ENCODE measurements at regions not wholly inside any gene's neighbourhood (a gene's known extent, or its start where the extent isn't known, plus 50 kb on each side); places are given as distances from the start of the nearest gene placed in this dataset.

DNA sequence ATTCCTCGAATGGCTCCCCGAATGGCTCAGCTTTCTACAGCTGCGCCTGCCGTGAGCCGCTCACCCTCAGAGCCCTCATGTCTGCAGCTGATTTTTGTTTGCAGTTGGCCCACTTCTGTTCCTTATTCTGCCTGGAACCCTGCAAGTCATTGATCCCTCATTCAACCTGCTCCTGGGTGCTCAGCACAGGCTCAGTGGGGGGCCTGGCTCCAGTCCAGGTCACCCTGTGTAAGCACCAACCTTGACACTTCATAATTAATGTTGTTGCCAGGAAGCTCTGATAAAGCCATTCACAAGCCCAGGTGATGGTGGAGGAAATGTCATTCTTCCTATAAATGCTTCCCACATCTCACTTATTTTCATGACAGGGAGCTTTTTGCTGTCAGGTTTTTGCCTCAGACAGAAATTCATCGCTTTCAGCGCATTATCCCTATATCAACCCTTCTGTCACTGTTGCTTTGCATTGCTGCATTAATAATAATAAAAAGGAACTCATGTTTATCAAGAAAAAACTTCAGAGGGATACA is 85.7 kb downstream of the F11 start:
- Histone ChIP-seq H4K20me1 (ENCODE audit: control insufficient read depth, insufficient read depth, low read depth, low read length) (no peaks in the 10 kb centered on the region), H3K79me2 (ENCODE audit: control insufficient read depth, low read length) (no peaks in the 10 kb centered on the region), H3K9me2 (replicated peaks; ENCODE audit: control insufficient read depth, low read length) (no peaks in the 10 kb centered on the region), H3K4me2 (ENCODE audit: low read length) (no peak overlapping the region), H3K9me3 (ENCODE audit: control insufficient read depth, insufficient read depth, low read length) (no peaks in the 10 kb centered on the region), H3K4me1 (ENCODE audit: control insufficient read depth, low read length) (no peaks in the 10 kb centered on the region), H3K27ac (ENCODE audit: low read depth, low read length) (no peak overlapping the region), H3F3A (ENCODE audit: control insufficient read depth, insufficient read depth) (no peaks in the 10 kb centered on the region), H3K36me3 (ENCODE audit: control insufficient read depth, low read length) (no peaks in the 10 kb centered on the region), H3K4me3 (ENCODE audit: low read length) (no peak overlapping the region), H3K27me3 (ENCODE audit: control insufficient read depth, low read length) (no peaks in the 10 kb centered on the region)
- TF ChIP-seq EZH2phosphoT487 (IDR thresholded peaks at IDR 0.05; ENCODE audit: borderline replicate concordance, low read length), result no peak
- TF ChIP-seq, protein P1, sequence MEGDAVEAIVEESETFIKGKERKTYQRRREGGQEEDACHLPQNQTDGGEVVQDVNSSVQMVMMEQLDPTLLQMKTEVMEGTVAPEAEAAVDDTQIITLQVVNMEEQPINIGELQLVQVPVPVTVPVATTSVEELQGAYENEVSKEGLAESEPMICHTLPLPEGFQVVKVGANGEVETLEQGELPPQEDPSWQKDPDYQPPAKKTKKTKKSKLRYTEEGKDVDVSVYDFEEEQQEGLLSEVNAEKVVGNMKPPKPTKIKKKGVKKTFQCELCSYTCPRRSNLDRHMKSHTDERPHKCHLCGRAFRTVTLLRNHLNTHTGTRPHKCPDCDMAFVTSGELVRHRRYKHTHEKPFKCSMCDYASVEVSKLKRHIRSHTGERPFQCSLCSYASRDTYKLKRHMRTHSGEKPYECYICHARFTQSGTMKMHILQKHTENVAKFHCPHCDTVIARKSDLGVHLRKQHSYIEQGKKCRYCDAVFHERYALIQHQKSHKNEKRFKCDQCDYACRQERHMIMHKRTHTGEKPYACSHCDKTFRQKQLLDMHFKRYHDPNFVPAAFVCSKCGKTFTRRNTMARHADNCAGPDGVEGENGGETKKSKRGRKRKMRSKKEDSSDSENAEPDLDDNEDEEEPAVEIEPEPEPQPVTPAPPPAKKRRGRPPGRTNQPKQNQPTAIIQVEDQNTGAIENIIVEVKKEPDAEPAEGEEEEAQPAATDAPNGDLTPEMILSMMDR (IDR thresholded peaks at IDR 0.05; ENCODE audit: low read depth, low read length, poor library complexity, severe bottlenecking), result no peak

DNA sequence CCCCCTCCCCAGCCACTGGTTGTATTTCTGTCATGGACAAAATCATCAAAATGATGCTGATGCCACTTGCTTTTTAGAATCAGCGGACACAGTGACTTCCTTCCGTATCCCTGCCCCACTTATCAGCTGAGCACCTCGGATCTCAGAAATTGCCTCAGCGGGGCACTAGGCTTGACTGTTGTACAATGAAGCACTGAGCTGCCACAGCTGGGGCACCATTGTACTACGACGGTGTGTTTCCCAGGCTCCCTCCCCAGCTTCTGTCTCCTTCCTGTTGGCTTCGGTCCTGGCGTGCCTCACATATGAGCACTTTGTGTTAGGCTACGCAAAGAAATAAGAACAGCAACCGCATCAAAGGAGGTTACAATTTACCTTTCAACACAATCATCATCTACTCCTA is 82.4 kb downstream of the F11 start:
- H3F3A ChIP-seq (ENCODE audit: control insufficient read depth, insufficient read depth), result no peaks in the 10 kb centered on the region
- no peak overlapping the region for H3K4me3 ChIP-seq (ENCODE audit: low read length)
- no peaks in the 10 kb centered on the region for H3K79me2 ChIP-seq (ENCODE audit: control insufficient read depth, low read length)
- no peaks in the 10 kb centered on the region for H3K36me3 ChIP-seq (ENCODE audit: control insufficient read depth, low read length)
- H3K9me2 ChIP-seq (replicated peaks; ENCODE audit: control insufficient read depth, low read length), result no peaks in the 10 kb centered on the region
- H3K4me2 ChIP-seq (ENCODE audit: low read length), result no peak overlapping the region
- H3K27ac ChIP-seq (ENCODE audit: low read depth, low read length), result no peak overlapping the region
- H4K20me1 ChIP-seq (ENCODE audit: control insufficient read depth, insufficient read depth, low read depth, low read length), result no peaks in the 10 kb centered on the region
- no peaks in the 10 kb centered on the region for H3K4me1 ChIP-seq (ENCODE audit: control insufficient read depth, low read length)
- no peak for TF ChIP-seq EZH2phosphoT487 (IDR thresholded peaks at IDR 0.05; ENCODE audit: borderline replicate concordance, low read length)
- TF ChIP-seq, protein P1 (IDR thresholded peaks at IDR 0.05; ENCODE audit: low read depth, low read length, poor library complexity, severe bottlenecking), result no peak
- H3K27me3 ChIP-seq (ENCODE audit: control insufficient read depth, low read length), result no peaks in the 10 kb centered on the region
- H3K9me3 ChIP-seq (ENCODE audit: control insufficient read depth, insufficient read depth, low read length), result no peaks in the 10 kb centered on the region

DNA sequence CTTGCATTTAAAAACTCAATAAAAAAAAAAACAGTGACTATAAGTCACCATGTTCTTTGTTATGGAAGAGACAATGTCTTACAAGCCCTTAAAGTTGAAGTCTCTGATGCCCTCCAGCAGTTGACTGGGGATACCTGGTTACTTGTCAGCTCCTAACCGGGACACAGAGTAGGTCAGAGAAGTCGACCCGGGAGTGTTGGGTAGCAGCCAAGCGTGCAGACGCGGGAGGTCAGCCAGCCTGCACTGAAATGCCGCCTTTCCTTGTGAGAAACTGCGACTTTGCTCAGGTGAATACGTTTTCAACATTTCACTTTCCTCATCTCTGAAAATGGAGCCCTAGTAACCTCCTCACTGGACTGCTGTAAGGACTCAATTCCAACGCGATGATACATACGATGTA is 81.8 kb downstream of the F11 start:
- no peak overlapping the region for H3K27ac ChIP-seq (ENCODE audit: low read depth, low read length)
- no peaks in the 10 kb centered on the region for H3K9me3 ChIP-seq (ENCODE audit: control insufficient read depth, insufficient read depth, low read length)
- no peaks in the 10 kb centered on the region for H3K27me3 ChIP-seq (ENCODE audit: control insufficient read depth, low read length)
- no peaks in the 10 kb centered on the region for H3K79me2 ChIP-seq (ENCODE audit: control insufficient read depth, low read length)
- H3K4me3 ChIP-seq (ENCODE audit: low read length), result no peak overlapping the region
- no peaks in the 10 kb centered on the region for H4K20me1 ChIP-seq (ENCODE audit: control insufficient read depth, insufficient read depth, low read depth, low read length)
- H3K4me2 ChIP-seq (ENCODE audit: low read length), result no peak overlapping the region
- H3F3A ChIP-seq (ENCODE audit: control insufficient read depth, insufficient read depth), result no peaks in the 10 kb centered on the region
- no peaks in the 10 kb centered on the region for H3K36me3 ChIP-seq (ENCODE audit: control insufficient read depth, low read length)
- no peaks in the 10 kb centered on the region for H3K4me1 ChIP-seq (ENCODE audit: control insufficient read depth, low read length)
- no peak for TF ChIP-seq EZH2phosphoT487 (IDR thresholded peaks at IDR 0.05; ENCODE audit: borderline replicate concordance, low read length)
- TF ChIP-seq, protein P1 (IDR thresholded peaks at IDR 0.05; ENCODE audit: low read depth, low read length, poor library complexity, severe bottlenecking), result no peak
- no peaks in the 10 kb centered on the region for H3K9me2 ChIP-seq (replicated peaks; ENCODE audit: control insufficient read depth, low read length)
